Panc1 (cell line): ENCODE measurements at regions not wholly inside any gene's neighbourhood (a gene's known extent, or its start where the extent isn't known, plus 50 kb on each side); places are given as distances from the start of the nearest gene placed in this dataset.

Experiments used
- ATAC-seq: fragments of 200-7000 bp; cut with Tn5 transposase; 2 replicates; pipeline ENCODE4 v1.9.1; 2020; ENCODE audit warnings: mild to moderate bottlenecking, moderate library complexity
- BruUV-seq: library from RNA; stranded (reverse); fragments of 400-500 nt; replicated peaks from 2 replicates; lab custom pipeline; 2021; lab: Mats Ljungman, UMichigan
- CTCF ChIA-PET: fragments of 300-600 bp; sonication (Branson Sonifier 250); formaldehyde crosslinking; loops from one replicate; lab custom pipeline; 2022; ENCODE audit warnings: antibody characterized with exemption; lab: Charles Lee
- POLR2A ChIA-PET: fragments of 300-600 bp; sonication (Branson Sonifier 250); formaldehyde crosslinking; loops from one replicate; lab custom pipeline; 2022; ENCODE audit warnings: antibody characterized with exemption; lab: Charles Lee
- DNase-seq: peaks from one replicate; pipeline ENCODE4 v3.0.0-alpha.2; 2010; ENCODE audit warnings: low read depth, low spot score
- H3K27ac ChIP-seq: 2 replicates; pipeline ENCODE4 v1.5.1; 2011; ENCODE audit warnings: mild to moderate bottlenecking, low read length, inconsistent platforms
- H3K27me3 ChIP-seq: fragments of 200-500 bp; sonication (Bioruptor generic); 2 replicates; pipeline ENCODE4 v1.6.0; 2014; ENCODE audit warnings: low read length, inconsistent platforms; ENCODE audit not compliant: control insufficient read depth, insufficient read depth
- H3K36me3 ChIP-seq: fragments of 200-500 bp; sonication (Bioruptor generic); 2 replicates; pipeline ENCODE4 v1.5.1; 2014; ENCODE audit warnings: inconsistent platforms, mild to moderate bottlenecking, low read length, moderate library complexity; ENCODE audit not compliant: control insufficient read depth, insufficient read depth
- H3K4me1 ChIP-seq: 2 replicates; pipeline ENCODE4 v1.5.1; 2011; ENCODE audit warnings: inconsistent platforms, mild to moderate bottlenecking, low read length, moderate library complexity; ENCODE audit not compliant: control insufficient read depth, insufficient read depth
- H3K4me3 ChIP-seq, 2 experiments: 2 replicates each; pipeline ENCODE4 v1.5.1; 2011 to 2012; ENCODE audit warnings: low read depth in 2 of 2, low read length in 2 of 2, mild to moderate bottlenecking in 2 of 2, inconsistent platforms in 1 of 2, moderate library complexity in 1 of 2
- H3K9me3 ChIP-seq: fragments of 200-500 bp; sonication (Bioruptor generic); 2 replicates; pipeline ENCODE4 v1.5.1; 2014; ENCODE audit warnings: low read depth, mild to moderate bottlenecking, inconsistent platforms, low read length, moderate library complexity; ENCODE audit not compliant: control insufficient read depth, insufficient read depth
- POLR2AphosphoS5 ChIP-seq: IDR thresholded peaks from 2 replicates; pipeline ENCODE4 v1.6.1; 2012; ENCODE audit warnings: mild to moderate bottlenecking, low read depth, low read length, moderate library complexity
- REST ChIP-seq, 2 experiments: IDR thresholded peaks; 2 replicates each; pipeline ENCODE4 v1.6.1; 2011 to 2012; ENCODE audit warnings: low read depth in 2 of 2, control low read depth in 1 of 2, low read length in 1 of 2, mild to moderate bottlenecking in 1 of 2, moderate library complexity in 1 of 2; ENCODE audit not compliant: insufficient read depth in 1 of 2
- SIN3A ChIP-seq: IDR thresholded peaks from 2 replicates; pipeline ENCODE4 v1.6.1; 2012; ENCODE audit warnings: low read depth, mild to moderate bottlenecking, low read length, moderate library complexity, borderline replicate concordance; ENCODE audit not compliant: insufficient read depth
- TCF7L2 ChIP-seq: IDR thresholded peaks from 2 replicates; pipeline ENCODE4 v1.6.1; 2011; ENCODE audit warnings: mild to moderate bottlenecking, low read depth, low read length, inconsistent platforms
- in situ Hi-C: cut with HindIII; loops from 2 replicates; pipeline ENCODE4 v1.10.0; 2016; ENCODE audit warnings: low sequenced_read_pairs, low pct_unique_long_range_greater_than_20kb
- intact Hi-C: fragments of 100-400 bp; cut with micrococcal nuclease; formaldehyde crosslinking; loops from one replicate; pipeline ENCODE4 v1.10.0; 2022; ENCODE audit not compliant: unreplicated experiment
- TF ChIP-seq, protein P1 (sequence below): fragments of 450-650 bp; IDR thresholded peaks from 2 replicates; pipeline ENCODE4 v1.5.1; 2017; ENCODE audit warnings: mild to moderate bottlenecking

GRCh38 chr12:34207858-34208257, 185.6 kb downstream of the ALG10 start:
- H3K9me3 ChIP-seq = no peaks in the 10 kb centered on the region
- TF ChIP-seq REST (IDR thresholded peaks at IDR 0.05; ENCODE audit: insufficient read depth in 1 of 2, low read depth in 2 of 2, low read length in 1 of 2) = no peak
- BruUV-seq = no TSS peak

GRCh38 chr12:34208331-34209258, 186.3 kb downstream of the ALG10 start:
- Histone ChIP-seq H3K27ac (no peak overlapping the region), H3K9me3 (no peaks in the 10 kb centered on the region), H3K4me3 (no peak overlapping the region), H3K4me1 (no peaks in the 10 kb centered on the region), H3K36me3 (no peaks in the 10 kb centered on the region), H3K27me3 (no peaks in the 10 kb centered on the region)
- CTCF ChIA-PET = no interaction called here
- BruUV-seq = no TSS peak
- TF ChIP-seq SIN3A (no peak), REST (IDR thresholded peaks at IDR 0.05; ENCODE audit: insufficient read depth in 1 of 2, low read depth in 2 of 2, low read length in 1 of 2) (no peak), TCF7L2 (no peak), POLR2AphosphoS5 (no peak)
- TF ChIP-seq, protein P1, sequence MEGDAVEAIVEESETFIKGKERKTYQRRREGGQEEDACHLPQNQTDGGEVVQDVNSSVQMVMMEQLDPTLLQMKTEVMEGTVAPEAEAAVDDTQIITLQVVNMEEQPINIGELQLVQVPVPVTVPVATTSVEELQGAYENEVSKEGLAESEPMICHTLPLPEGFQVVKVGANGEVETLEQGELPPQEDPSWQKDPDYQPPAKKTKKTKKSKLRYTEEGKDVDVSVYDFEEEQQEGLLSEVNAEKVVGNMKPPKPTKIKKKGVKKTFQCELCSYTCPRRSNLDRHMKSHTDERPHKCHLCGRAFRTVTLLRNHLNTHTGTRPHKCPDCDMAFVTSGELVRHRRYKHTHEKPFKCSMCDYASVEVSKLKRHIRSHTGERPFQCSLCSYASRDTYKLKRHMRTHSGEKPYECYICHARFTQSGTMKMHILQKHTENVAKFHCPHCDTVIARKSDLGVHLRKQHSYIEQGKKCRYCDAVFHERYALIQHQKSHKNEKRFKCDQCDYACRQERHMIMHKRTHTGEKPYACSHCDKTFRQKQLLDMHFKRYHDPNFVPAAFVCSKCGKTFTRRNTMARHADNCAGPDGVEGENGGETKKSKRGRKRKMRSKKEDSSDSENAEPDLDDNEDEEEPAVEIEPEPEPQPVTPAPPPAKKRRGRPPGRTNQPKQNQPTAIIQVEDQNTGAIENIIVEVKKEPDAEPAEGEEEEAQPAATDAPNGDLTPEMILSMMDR = no peak
- intact Hi-C loops (no loop called here), in situ Hi-C loops (no loop called here)
- ATAC-seq = no peak
- DNase-seq = no peak
- POLR2A ChIA-PET = no interaction called here

More at GRCh38 chr12:34207858-34208257, 185.6 kb downstream of the ALG10 start:
- in situ Hi-C loops (no loop called here), intact Hi-C loops (no loop called here)
- ATAC-seq = no peak
- Histone ChIP-seq H3K4me3 (no peak overlapping the region), H3K27ac (no peak overlapping the region), H3K4me1 (no peaks in the 10 kb centered on the region), H3K36me3 (no peaks in the 10 kb centered on the region), H3K27me3 (no peaks in the 10 kb centered on the region)
- ChIA-PET POLR2A (no interaction called here), CTCF (no interaction called here)
- DNase-seq = no peak
